GM23248 (cell line): ENCODE measurements at regions not wholly inside any gene's neighbourhood (a gene's known extent, or its start where the extent isn't known, plus 50 kb on each side); places are given as distances from the start of the nearest gene placed in this dataset.
"Not testable (repeated sequence)": the region's sequence is repeated elsewhere in the genome, so short reads cannot be mapped to it uniquely, and the experiment has no call there.

Experiments used
- EZH2 ChIP-seq: fragments of 200-600 bp; sonication (generic); IDR thresholded peaks from 2 replicates; pipeline ENCODE4 v1.6.1; 2018; ENCODE audit warnings: antibody characterized with exemption, mild to moderate bottlenecking; ENCODE audit not compliant: insufficient read depth, poor library complexity, severe bottlenecking
- EZH2phosphoT487 ChIP-seq: fragments of 200-600 bp; sonication (generic); IDR thresholded peaks from 2 replicates; pipeline ENCODE4 v1.6.1; 2018; ENCODE audit warnings: antibody characterized with exemption, moderate library complexity, mild to moderate bottlenecking, low read depth; ENCODE audit not compliant: insufficient read depth

GRCh38 chr1:148253808-148254207 lies 101.7 kb upstream of the NBPF11 start:
- not testable (repeated sequence) for TF ChIP-seq EZH2, EZH2phosphoT487
